ENCODE measurements at regions not wholly inside any gene's neighbourhood (a gene's known extent, or its start where the extent isn't known, plus 50 kb on each side); places are given as distances from the start of the nearest gene placed in this dataset.

DNA sequence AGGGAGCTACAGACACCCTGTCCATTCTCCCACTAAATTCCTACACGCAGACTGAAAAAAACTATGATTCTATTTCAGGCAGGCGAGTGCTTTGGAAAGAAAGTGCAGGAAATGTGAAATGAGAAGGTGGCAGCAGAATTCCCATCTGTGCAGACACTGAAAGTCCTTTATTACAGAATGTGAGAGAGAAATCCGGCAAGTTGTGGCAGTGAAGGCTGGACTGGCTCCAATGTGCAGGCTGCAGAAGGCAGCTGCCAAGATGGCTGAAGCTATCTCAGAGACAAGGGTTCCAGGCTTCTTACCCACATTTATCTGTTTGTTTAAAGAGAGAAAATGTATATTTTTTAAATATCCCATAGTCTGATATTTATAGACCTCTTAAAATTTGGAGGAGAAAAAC, 161.8 kb upstream of the VLDLR start:
- Histone ChIP-seq H3K9me3 (no peaks in the 10 kb centered on the region), H3K4me3 (no peak overlapping the region), H3K27ac (no peak overlapping the region), H3K27me3 (no peaks in the 10 kb centered on the region), H3K4me1 (no peaks in the 10 kb centered on the region), H3K9ac (ENCODE audit: low read depth in 2 of 2, low read length in 2 of 2) (no peak overlapping the region), H3K36me3 (no peaks in the 10 kb centered on the region)
- TF ChIP-seq CTCF (IDR thresholded peaks at IDR 0.05), result no peak
- intact Hi-C loops (cut with DNase I), result no loop called here
- no peak for DNase-seq

DNA sequence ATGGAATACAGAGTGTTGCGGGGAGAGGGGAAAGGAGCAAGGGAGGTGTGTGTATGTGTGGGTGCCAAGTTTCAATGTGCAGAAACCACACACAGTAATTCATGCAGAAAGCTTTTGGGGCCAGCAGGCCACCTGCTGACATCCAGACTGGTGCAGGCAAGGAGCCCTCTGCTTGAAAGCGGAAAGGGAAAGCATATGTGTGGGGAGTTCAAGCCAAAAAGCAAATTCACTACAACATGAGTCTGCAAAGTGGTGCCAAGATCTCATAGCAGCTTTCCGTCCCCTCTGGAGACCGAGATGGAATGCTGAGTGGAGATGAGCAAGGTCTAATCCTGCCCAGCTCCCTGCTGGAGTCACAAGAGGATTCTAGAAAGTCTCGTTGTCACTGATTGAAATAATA, 159.7 kb upstream of the VLDLR start:
- Histone ChIP-seq H3K4me3 (no peak overlapping the region), H3K27ac (no peak overlapping the region), H3K9me3 (no peaks in the 10 kb centered on the region), H3K9ac (ENCODE audit: low read depth in 2 of 2, low read length in 2 of 2) (no peak overlapping the region), H3K36me3 (no peaks in the 10 kb centered on the region), H3K27me3 (no peaks in the 10 kb centered on the region), H3K4me1 (no peaks in the 10 kb centered on the region)
- TF ChIP-seq CTCF (IDR thresholded peaks at IDR 0.05), result no peak
- no peak for DNase-seq
- intact Hi-C loops (cut with DNase I), result no loop called here

DNA sequence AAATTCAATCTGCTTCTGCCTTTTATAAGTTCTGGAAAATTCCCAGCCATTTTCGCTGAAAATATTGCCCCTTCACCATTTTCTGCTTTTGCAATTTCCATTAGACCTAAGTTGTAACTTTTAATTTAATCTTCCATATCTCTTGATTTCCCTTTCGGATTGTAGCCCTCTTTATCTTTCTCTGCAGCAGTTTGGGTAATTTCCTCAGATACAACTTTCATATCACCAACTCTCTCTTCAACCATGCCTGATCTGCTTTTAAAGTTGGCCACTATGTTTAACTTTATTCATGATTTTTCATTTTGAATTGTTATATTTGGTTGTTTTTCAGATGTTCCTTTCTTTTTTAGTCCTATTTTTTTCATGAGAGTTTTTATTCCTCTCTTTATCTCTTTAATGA, 157.0 kb upstream of the VLDLR start:
- H3K27me3 ChIP-seq, result no peaks in the 10 kb centered on the region
- intact Hi-C loops (cut with DNase I), result no loop called here
- H3K36me3 ChIP-seq, result no peaks in the 10 kb centered on the region
- no peak overlapping the region for H3K9ac ChIP-seq (ENCODE audit: low read depth in 2 of 2, low read length in 2 of 2)
- no peaks in the 10 kb centered on the region for H3K4me1 ChIP-seq
- no peak for DNase-seq
- no peak overlapping the region for H3K4me3 ChIP-seq
- no peak overlapping the region for H3K27ac ChIP-seq
- H3K9me3 ChIP-seq, result no peaks in the 10 kb centered on the region
- no peak for TF ChIP-seq CTCF (IDR thresholded peaks at IDR 0.05)

- Histone ChIP-seq H3K4me1 (no peaks in the 10 kb centered on the region), H3K36me3 (no peaks in the 10 kb centered on the region), H3K27ac (peak overlapping the region; percentile 48), H3K27me3 (no peaks in the 10 kb centered on the region), H3K9ac (ENCODE audit: low read depth in 2 of 2, low read length in 2 of 2) (no peak overlapping the region), H3K9me3 (no peaks in the 10 kb centered on the region), H3K4me3 (no peak overlapping the region)
- intact Hi-C loops (cut with DNase I), result no loop called here
- DNase-seq, result no peak
- no peak for TF ChIP-seq CTCF (IDR thresholded peaks at IDR 0.05)
Measured at GRCh38 chr9:2465516-2465915, 156.1 kb upstream of the VLDLR start.

DNA sequence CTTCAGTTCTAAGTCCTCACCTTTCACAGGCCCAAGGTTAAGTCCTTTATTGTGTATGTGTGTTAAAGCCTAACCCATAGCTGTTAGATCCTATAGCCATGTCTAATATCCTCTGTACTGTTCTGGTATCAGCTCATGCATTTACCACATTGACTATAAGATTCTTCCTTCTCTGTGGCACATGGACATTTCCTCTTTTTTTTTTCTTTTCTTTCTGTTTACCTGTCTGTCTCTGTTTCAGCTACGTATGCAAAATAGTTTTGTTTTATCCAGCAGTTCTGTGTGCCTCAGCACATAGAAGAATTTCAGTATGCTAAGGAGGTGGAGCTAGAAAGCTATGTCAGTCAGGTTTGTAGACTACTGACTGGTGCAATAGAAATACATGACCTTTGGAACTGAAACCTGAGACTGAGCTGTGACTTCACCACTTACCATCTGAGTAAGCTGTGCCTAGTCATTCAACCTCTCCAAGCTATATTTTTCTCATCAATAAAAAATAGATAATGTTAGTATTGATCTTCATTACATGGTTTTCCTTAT, 155.6 kb upstream of the VLDLR start:
- DNase-seq, result peak; percentile 56
- Histone ChIP-seq H3K4me1 (no peaks in the 10 kb centered on the region), H3K36me3 (no peaks in the 10 kb centered on the region), H3K9me3 (no peaks in the 10 kb centered on the region), H3K27ac (peak overlapping the region; percentile 48), H3K27me3 (no peaks in the 10 kb centered on the region), H3K4me3 (no peak overlapping the region), H3K9ac (ENCODE audit: low read depth in 2 of 2, low read length in 2 of 2) (no peak overlapping the region)
- no peak for TF ChIP-seq CTCF (IDR thresholded peaks at IDR 0.05)
- intact Hi-C loops (cut with DNase I), result no loop called here

DNA sequence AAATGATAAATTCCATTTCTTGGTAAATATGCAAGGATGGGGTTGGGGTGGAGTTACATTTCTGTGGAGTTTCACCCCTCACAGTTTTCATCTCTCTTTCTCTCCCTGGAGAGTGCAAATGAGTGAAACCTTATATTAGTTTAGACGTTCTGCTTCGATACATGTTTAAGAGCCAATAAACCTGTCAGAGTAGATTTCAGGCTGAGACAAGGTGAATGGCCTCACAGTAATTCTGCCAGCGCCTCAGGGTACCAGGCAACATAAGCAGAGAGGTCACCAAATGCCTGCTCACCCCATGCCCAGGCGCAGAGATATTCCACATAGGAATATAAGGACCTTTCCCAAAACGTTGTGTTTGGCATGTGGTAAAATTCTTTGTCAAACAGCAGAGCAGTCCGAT, 154.9 kb upstream of the VLDLR start:
- DNase-seq, result peak; percentile 25
- H3K27me3 ChIP-seq, result no peaks in the 10 kb centered on the region
- no peak for TF ChIP-seq CTCF (IDR thresholded peaks at IDR 0.05)
- H3K9me3 ChIP-seq, result no peaks in the 10 kb centered on the region
- H3K36me3 ChIP-seq, result no peaks in the 10 kb centered on the region
- H3K4me3 ChIP-seq, result no peak overlapping the region
- H3K4me1 ChIP-seq, result no peaks in the 10 kb centered on the region
- H3K9ac ChIP-seq (ENCODE audit: low read depth in 2 of 2, low read length in 2 of 2), result no peak overlapping the region
- intact Hi-C loops (cut with DNase I), result no loop called here
- H3K27ac ChIP-seq, result peak overlapping the region; percentile 0

Data from colonic mucosa (tissue), 4 donors.